IMR-90 (cell line): ENCODE measurements at regions not wholly inside any gene's neighbourhood (a gene's known extent, or its start where the extent isn't known, plus 50 kb on each side); places are given as distances from the start of the nearest gene placed in this dataset.

Experiments used
- ATAC-seq: fragments of 200-7000 bp; cut with Tn5 transposase; 2 replicates; pipeline ENCODE4 v1.9.1; 2020; ENCODE audit warnings: low read depth, mild to moderate bottlenecking, moderate library complexity
- BruUV-seq: library from RNA; stranded (reverse); fragments of 400-500 nt; replicated peaks from 2 replicates; lab custom pipeline; 2021; lab: Mats Ljungman, UMichigan
- CTCF ChIA-PET: fragments of 300-600 bp; formaldehyde crosslinking; extraction: SDS; loops from one replicate; lab custom pipeline; 2021; ENCODE audit warnings: antibody characterized with exemption; lab: Yijun Ruan, JAX
- POLR2A ChIA-PET: fragments of 300-600 bp; sonication (Branson Sonifier 250); formaldehyde crosslinking; loops from one replicate; lab custom pipeline; 2022; ENCODE audit warnings: antibody characterized with exemption; ENCODE audit not compliant: unreplicated experiment; lab: Charles Lee
- DNase-seq: peaks from one replicate; pipeline ENCODE4 v3.0.0; 2013
- H2AFZ ChIP-seq: replicated peaks from 2 replicates; pipeline ENCODE3; 2013; ENCODE audit warnings: low read length, mild to moderate bottlenecking; ENCODE audit not compliant: poor library complexity
- H2AK5ac ChIP-seq: 2 replicates; pipeline ENCODE4 v1.6.1; 2013; ENCODE audit warnings: low read depth, low read length, inconsistent platforms
- H2AK9ac ChIP-seq: replicated peaks from 2 replicates; pipeline ENCODE3; 2013; ENCODE audit warnings: mild to moderate bottlenecking, low read depth, low read length, moderate library complexity; ENCODE audit not compliant: poor library complexity
- H2BK120ac ChIP-seq: 2 replicates; pipeline ENCODE4 v1.6.1; 2013; ENCODE audit warnings: low read depth, low read length, inconsistent platforms
- H2BK15ac ChIP-seq: 3 replicates; pipeline ENCODE4 v1.6.1; 2013; ENCODE audit warnings: low read depth, low read length, inconsistent platforms
- H2BK20ac ChIP-seq: 2 replicates; pipeline ENCODE4 v1.6.1; 2013; ENCODE audit warnings: low read depth, mild to moderate bottlenecking, inconsistent platforms, low read length, moderate library complexity
- H2BK5ac ChIP-seq: 2 replicates; pipeline ENCODE4 v1.6.1; 2013; ENCODE audit warnings: mild to moderate bottlenecking, low read depth, low read length, inconsistent platforms; ENCODE audit not compliant: poor library complexity, severe bottlenecking
- H3K14ac ChIP-seq: replicated peaks from 2 replicates; pipeline ENCODE4 v1.6.1; 2013; ENCODE audit warnings: low read depth, low read length, inconsistent platforms
- H3K18ac ChIP-seq: 2 replicates; pipeline ENCODE4 v1.6.1; 2013; ENCODE audit warnings: low read depth, low read length, control low read depth
- H3K23ac ChIP-seq: 2 replicates; pipeline ENCODE4 v1.6.1; 2013; ENCODE audit warnings: low read depth, low read length, inconsistent platforms
- H3K27ac ChIP-seq: 2 replicates; pipeline ENCODE4 v1.5.1; 2013; ENCODE audit warnings: mild to moderate bottlenecking, control low read depth, low read length; ENCODE audit not compliant: insufficient read depth
- H3K27me3 ChIP-seq: 2 replicates; pipeline ENCODE4 v1.6.1; 2013; ENCODE audit warnings: low read length; ENCODE audit not compliant: control insufficient read depth, insufficient read depth
- H3K36me3 ChIP-seq: 2 replicates; pipeline ENCODE4 v1.6.1; 2013; ENCODE audit warnings: low read length, mixed read lengths; ENCODE audit not compliant: control insufficient read depth, insufficient read depth
- H3K4ac ChIP-seq: 2 replicates; pipeline ENCODE4 v1.6.1; 2013; ENCODE audit warnings: low read depth, low read length, inconsistent platforms
- H3K4me1 ChIP-seq: 2 replicates; pipeline ENCODE4 v1.6.1; 2013; ENCODE audit warnings: low read length, mixed read lengths; ENCODE audit not compliant: control insufficient read depth, insufficient read depth
- H3K4me2 ChIP-seq: 2 replicates; pipeline ENCODE4 v1.6.1; 2013; ENCODE audit warnings: low read depth, mild to moderate bottlenecking, control low read depth, low read length, moderate library complexity
- H3K4me3 ChIP-seq: 2 replicates; pipeline ENCODE4 v1.5.1; 2013; ENCODE audit warnings: low read depth, mild to moderate bottlenecking, control low read depth, low read length, moderate library complexity; ENCODE audit not compliant: insufficient read depth
- H3K56ac ChIP-seq: 2 replicates; pipeline ENCODE4 v1.6.1; 2013; ENCODE audit warnings: low read length, inconsistent platforms; ENCODE audit not compliant: insufficient read depth; ENCODE audit errors: extremely low read depth
- H3K79me1 ChIP-seq, 2 experiments: 2 replicates each; pipeline ENCODE4 v1.6.1; 2013; ENCODE audit warnings: low read length in 2 of 2, inconsistent platforms in 1 of 2, low read depth in 1 of 2
- H3K9ac ChIP-seq: 2 replicates; pipeline ENCODE4 v1.6.1; 2013; ENCODE audit warnings: low read depth, low read length, control low read depth
- H3K9me1 ChIP-seq: 2 replicates; pipeline ENCODE4 v1.6.1; 2013; ENCODE audit warnings: low read length, inconsistent platforms; ENCODE audit not compliant: insufficient read depth
- H3K9me3 ChIP-seq: 2 replicates; pipeline ENCODE4 v1.6.1; 2013; ENCODE audit warnings: low read length; ENCODE audit not compliant: control insufficient read depth, insufficient read depth
- H4K20me1 ChIP-seq: 2 replicates; pipeline ENCODE4 v1.6.1; 2013; ENCODE audit warnings: low read length, inconsistent platforms; ENCODE audit not compliant: insufficient read depth
- H4K5ac ChIP-seq: 2 replicates; pipeline ENCODE4 v1.6.1; 2013; ENCODE audit warnings: mild to moderate bottlenecking, low read depth, low read length, control low read depth
- H4K8ac ChIP-seq, 2 experiments: 2 replicates each; pipeline ENCODE4 v1.6.1; 2013; ENCODE audit warnings: low read depth in 2 of 2, low read length in 2 of 2, control low read depth in 1 of 2, inconsistent platforms in 1 of 2
- H4K91ac ChIP-seq: 2 replicates; pipeline ENCODE4 v1.6.1; 2013; ENCODE audit warnings: low read depth, low read length, inconsistent platforms; ENCODE audit not compliant: insufficient read depth
- WGBS, 2 experiments: methylation state at CpG; one replicate each; pipeline versions ENCODE4 v1.1.5 to v1.1.7; 2013; ENCODE audit warnings: missing lambda C conversion rate in 2 of 2; ENCODE audit not compliant: insufficient read length in 1 of 2; ENCODE audit errors: extremely low coverage in 2 of 2; 5-methylcytosine and 5-hydroxymethylcytosine counted together
- dilution Hi-C: fragments of 300-500 bp; cut with HindIII; formaldehyde crosslinking; loops from one replicate; pipeline ENCODE4 v1.14.3; 2018; ENCODE audit warnings: low sequenced_read_pairs; ENCODE audit not compliant: unreplicated experiment
- in situ Hi-C: fragments of 300-500 bp; cut with MboI; formaldehyde crosslinking; loops from 3 replicates; pipeline ENCODE4 v1.14.3; 2019; ENCODE audit warnings: low sequenced_read_pairs, inconsistent platforms, mixed read lengths
- intact Hi-C: fragments of 100-400 bp; cut with micrococcal nuclease; formaldehyde crosslinking; loops from 2 replicates; pipeline ENCODE4 v1.10.0; 2022
- TF ChIP-seq, protein P1 (sequence below): fragments of 150-350 bp; IDR thresholded peaks from 2 replicates; pipeline ENCODE4 v1.6.1; 2017; ENCODE audit warnings: mild to moderate bottlenecking, antibody characterized with exemption, low read length, low read depth

- H2BK15ac ChIP-seq, result no peak overlapping the region
- H2AK9ac ChIP-seq, result no peak overlapping the region
- no peak overlapping the region for H2BK20ac ChIP-seq
- H3K27ac ChIP-seq, result no peak overlapping the region
- 0% methylated on average over 1 of the region's 13 CpGs; no CpG with 5 or more reads in 1 of the 2 experiments for WGBS, 2 experiments
- dilution Hi-C loops, result no loop called here
- ATAC-seq (no peak), DNase-seq (no peak)
- H3K9ac ChIP-seq, result no peak overlapping the region
- no peak overlapping the region for H4K5ac ChIP-seq
- ChIA-PET POLR2A (no interaction called here), CTCF (no interaction called here)
- H3K4me3 ChIP-seq, result no peak overlapping the region
- no peak overlapping the region for H3K14ac ChIP-seq
- H3K27me3 ChIP-seq, result no peaks in the 10 kb centered on the region
- no peak overlapping the region for H4K91ac ChIP-seq
- H2BK5ac ChIP-seq, result no peak overlapping the region
- H3K56ac ChIP-seq, result no peak overlapping the region
- H3K79me1 ChIP-seq, result no peaks in the 10 kb centered on the region
- in situ Hi-C loops, result no loop called here
- TF ChIP-seq, protein P1, sequence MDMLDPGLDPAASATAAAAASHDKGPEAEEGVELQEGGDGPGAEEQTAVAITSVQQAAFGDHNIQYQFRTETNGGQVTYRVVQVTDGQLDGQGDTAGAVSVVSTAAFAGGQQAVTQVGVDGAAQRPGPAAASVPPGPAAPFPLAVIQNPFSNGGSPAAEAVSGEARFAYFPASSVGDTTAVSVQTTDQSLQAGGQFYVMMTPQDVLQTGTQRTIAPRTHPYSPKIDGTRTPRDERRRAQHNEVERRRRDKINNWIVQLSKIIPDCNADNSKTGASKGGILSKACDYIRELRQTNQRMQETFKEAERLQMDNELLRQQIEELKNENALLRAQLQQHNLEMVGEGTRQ, result no peak
- no TSS peak for BruUV-seq
- no peak overlapping the region for H3K4ac ChIP-seq
- H3K36me3 ChIP-seq, result no peaks in the 10 kb centered on the region
- no peaks in the 10 kb centered on the region for H4K20me1 ChIP-seq
- intact Hi-C loops, result no loop called here
- H3K4me2 ChIP-seq, result no peak overlapping the region
- H2AK5ac ChIP-seq, result no peak overlapping the region
- no peak overlapping the region for H2AFZ ChIP-seq
- no peak overlapping the region for H2BK120ac ChIP-seq
- no peak overlapping the region for H4K8ac ChIP-seq
- no peak overlapping the region for H3K23ac ChIP-seq
- no peak overlapping the region for H3K18ac ChIP-seq
- H3K9me1 ChIP-seq, result no peaks in the 10 kb centered on the region
- peaks cover 6% of the 10 kb centered on the region for H3K9me3 ChIP-seq
- no peaks in the 10 kb centered on the region for H3K4me1 ChIP-seq
Observed at GRCh38 chr4:134952305-134952704, 750.7 kb upstream of the PABPC4L start.
